SIG-M5 treated with dmso at 0.1 percent for 504 hours (cell line): ENCODE measurements at regions not wholly inside any gene's neighbourhood (a gene's known extent, or its start where the extent isn't known, plus 50 kb on each side); places are given as distances from the start of the nearest gene placed in this dataset.
"Not testable (repeated sequence)": the region's sequence is repeated elsewhere in the genome, so short reads cannot be mapped to it uniquely, and the experiment has no call there.

Source experiments
- DNase-seq: peaks from one replicate; lab custom pipeline; 2025; ENCODE audit not compliant: unreplicated experiment; lab: John Stamatoyannopoulos, UW

DNA sequence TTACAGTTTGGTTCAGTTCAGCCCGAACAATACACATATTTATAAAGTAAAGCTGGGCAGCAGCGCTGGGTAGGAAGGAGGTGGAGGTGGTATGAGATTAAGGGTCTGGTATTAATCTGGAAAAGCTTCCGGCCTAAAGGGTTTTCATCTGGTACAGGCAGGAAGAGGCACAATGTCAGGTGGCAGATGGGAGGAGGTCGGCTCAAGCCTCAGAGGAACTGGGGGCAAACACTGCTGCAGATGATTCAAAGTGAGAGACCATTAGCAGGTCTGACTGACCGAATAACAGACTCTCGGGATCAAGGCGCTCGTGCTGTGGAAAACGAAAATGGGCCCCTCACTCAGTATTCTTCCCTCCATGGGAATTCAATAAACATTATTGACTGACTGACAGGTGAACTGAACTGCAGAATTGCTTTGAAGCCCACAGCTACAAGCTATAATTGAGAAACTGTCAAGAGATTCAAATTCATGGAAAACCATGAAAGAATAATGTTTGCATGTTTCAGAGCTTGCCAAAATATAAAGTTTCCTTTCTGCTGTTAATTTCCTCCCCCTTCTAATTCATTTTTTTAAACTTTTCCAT, 75.3 kb downstream of the TMEM167A start:
- DNase-seq, result no peak

DNA sequence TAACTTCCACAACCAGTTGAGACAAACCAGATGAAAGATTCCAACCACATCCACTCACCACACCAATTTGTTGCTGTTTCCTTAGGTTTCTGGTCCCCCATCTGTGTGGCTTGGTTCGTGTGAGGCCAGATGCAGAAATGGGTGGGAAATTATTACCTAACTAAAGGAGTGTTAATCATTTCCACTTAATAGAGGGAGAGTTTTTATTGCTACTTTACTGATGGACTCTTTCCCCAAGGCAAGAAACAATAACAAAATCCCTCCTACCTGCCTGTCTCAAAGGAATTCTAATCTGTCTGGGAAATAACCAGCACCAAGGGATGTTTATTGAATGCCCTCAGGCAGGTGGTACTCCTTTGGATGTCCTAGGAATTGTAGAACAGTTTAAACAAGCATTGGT, 76.3 kb downstream of the TMEM167A start:
- no peak for DNase-seq

- no peak for DNase-seq
Observed at GRCh38 chr5:83000428-83000827, 76.8 kb downstream of the TMEM167A start.

- no peak for DNase-seq
Observed at GRCh38 chr5:82993416-82993815, 83.8 kb downstream of the TMEM167A start.

- no peak for DNase-seq
Observed at GRCh38 chr5:82992646-82993045, 84.5 kb downstream of the TMEM167A start.

DNA sequence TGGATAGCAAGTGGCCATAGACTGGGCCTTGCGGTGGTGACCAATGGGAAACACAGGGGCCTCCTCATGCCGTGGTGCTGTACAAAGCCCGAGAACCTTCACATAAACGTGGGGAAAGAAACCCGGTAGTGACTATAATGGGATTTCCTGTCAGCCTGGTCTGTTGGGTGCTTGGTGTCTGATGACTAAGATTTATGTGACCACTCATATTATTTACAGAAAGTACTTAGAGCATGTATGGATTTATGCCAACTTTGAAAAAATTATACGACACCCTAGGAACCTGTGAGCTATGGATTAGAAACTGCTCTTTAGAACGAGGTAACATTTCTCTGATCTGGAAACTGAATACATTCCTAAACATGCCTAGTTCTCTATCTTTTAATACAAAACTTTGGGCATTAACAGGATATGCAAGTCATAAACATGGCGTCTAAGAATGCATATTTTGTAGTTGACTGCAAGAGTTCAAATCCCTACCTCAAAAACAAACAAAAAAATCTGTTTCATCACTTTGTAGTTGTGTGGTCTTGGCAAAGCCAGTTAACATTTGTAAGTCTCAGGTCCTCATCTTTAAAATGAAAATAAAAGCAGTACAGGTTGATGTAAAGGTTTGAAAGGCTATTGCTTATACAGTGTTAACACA, 85.4 kb downstream of the TMEM167A start:
- DNase-seq, result no peak

- DNase-seq, result no peak
Observed at GRCh38 chr5:82991059-82991458, 86.1 kb downstream of the TMEM167A start.

- DNase-seq, result no peak
Observed at GRCh38 chr5:82987188-82987587, 90.0 kb downstream of the TMEM167A start.

- DNase-seq, result no peak
Observed at GRCh38 chr5:82986404-82986803, 90.8 kb downstream of the TMEM167A start.

GRCh38 chr5:82985763-82986162, 91.4 kb downstream of the TMEM167A start:
- no peak for DNase-seq

DNA sequence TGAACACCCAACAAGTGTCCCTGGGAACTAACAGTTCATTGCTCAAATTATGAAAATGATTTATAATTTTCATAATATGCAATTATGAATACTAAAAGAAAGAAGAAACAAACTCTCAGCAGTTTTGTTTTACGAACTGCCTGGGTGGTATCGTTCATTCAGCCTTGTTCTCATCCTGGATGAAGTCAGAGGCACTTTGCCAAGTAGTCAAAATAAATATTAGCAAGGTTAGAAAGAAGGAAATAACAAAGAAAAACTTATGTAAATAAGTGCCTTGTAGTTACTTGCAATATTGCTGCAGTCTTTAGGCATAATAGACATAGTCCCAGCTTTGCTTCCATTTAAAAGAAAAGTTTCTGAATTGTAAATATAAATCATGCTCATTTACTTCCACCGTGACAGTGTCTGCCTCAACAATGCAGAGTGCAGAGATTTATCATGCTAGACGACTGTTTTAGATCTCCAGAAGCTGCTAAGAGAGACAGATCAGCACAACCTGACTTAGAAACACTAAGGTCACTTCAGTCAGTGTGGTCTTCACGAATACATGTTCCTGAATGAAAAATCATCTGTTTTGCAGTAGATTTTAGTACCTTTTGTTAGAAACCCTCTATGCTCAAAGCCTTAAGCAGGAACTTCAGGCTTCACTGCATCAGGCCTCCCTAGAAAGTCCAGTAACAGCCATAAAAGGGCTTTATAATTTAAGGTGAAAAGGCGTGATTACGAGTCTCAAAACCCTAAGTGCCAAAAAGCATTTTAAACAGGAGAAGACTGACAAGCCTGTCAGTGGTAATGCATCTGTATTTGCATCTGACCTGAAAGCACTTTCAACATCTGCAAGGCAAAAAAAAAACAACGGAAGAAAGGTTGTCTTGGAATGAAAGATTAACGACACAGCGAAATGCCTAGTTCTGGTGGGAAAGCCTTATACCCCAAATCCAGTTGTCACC, 92.1 kb downstream of the TMEM167A start:
- no peak for DNase-seq

DNA sequence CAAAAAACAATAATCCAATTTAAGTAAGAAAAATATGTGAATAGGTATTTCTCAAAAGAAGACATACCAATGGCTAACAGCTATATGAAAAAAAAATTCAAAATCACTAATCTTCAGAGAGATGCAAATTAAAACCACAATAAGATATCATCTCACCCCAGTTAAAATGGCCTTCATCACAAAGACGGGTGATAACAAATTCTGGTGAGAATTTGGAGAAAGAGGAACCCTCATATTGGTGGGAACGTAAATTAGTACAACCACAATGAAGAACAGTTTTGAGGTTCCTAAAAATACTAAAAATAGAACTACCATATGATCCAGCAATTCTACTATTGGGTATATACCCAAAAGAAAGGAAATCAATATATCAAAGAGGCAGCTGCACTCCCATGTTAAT, 94.3 kb downstream of the TMEM167A start:
- no peak for DNase-seq

GRCh38 chr5:82976887-82977286, 100.3 kb downstream of the TMEM167A start:
- not testable (repeated sequence) for DNase-seq

DNA sequence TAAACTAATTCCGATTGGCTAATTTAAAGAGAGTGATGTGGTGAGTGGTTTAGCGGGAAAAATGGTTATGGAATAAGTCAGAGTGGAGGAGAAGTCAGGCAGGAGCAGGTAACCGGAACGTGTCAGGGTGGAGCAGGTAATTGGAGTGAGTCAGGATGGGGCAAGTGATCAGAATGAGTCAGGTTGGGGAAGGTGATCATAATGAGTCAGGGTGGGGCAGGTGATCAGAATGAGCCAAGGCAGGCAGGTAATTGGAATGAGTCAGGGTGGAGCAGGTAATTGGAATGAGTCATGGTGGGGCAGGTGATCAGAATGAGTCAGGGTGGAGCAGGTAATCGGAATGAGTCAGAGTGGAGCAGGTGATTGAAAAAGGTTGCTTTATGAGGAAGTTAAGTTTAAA, 101.4 kb downstream of the TMEM167A start:
- no peak for DNase-seq

- no peak for DNase-seq
Observed at GRCh38 chr5:82975396-82975795, 101.8 kb downstream of the TMEM167A start.

- DNase-seq, result not testable (repeated sequence)
Observed at GRCh38 chr5:82974346-82974745, 102.8 kb downstream of the TMEM167A start.

DNA sequence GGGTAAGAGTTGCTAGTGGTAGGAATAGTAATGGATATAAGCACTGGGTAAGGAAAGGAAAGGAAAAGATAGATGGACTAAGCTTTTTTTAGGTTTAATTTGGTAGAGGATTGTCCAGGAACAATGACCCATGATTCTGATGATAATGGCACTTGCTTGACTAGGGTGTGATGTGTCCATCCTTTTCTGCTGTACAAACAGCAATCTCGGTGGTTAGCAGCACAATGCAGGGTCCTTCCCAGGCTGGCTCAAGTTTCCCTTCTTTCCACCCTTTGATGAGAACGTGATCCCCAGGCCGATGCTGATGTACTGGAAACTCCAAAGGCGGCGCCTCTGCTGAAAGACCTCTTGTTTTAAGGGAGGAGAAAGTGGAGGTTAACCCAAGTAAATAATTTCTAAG, 105.3 kb downstream of the TMEM167A start:
- DNase-seq, result no peak

DNA sequence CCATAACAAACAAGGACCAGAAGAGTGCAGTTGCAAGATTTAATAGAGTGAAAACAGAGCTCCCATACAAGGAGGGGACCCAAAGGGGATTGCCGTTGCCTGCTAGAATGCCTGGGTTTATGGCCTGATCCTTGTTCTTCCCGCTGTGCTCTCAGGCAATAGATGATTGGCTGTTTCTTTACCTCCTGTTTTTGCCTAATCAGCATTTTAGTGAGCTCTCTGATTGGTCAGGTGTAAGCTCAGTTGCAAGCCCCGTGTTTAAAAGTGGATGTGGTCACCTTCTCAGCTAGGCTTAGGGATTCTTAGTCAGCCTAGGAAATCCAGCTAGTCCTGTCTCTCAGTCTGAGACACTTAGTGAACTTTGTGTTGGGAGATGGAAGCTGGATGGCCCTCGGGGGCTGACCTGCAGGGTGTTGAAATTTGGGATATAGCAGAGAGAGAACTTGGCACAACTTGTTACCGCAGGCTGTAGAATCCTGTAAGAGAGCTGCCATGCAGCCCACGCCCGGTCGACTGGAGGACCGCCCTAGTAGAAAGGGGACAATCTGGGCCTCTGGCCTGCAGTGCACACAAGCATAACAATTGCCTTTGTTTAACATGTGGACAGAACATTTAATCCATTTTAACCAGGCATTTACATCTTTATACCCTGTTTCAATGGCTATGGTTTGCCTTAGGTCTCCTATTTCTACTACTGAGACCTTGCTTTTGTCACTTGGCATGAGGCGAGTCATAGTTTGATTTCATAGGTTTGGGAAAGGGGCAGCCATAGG, 106.0 kb downstream of the TMEM167A start:
- not testable (repeated sequence) for DNase-seq

DNA sequence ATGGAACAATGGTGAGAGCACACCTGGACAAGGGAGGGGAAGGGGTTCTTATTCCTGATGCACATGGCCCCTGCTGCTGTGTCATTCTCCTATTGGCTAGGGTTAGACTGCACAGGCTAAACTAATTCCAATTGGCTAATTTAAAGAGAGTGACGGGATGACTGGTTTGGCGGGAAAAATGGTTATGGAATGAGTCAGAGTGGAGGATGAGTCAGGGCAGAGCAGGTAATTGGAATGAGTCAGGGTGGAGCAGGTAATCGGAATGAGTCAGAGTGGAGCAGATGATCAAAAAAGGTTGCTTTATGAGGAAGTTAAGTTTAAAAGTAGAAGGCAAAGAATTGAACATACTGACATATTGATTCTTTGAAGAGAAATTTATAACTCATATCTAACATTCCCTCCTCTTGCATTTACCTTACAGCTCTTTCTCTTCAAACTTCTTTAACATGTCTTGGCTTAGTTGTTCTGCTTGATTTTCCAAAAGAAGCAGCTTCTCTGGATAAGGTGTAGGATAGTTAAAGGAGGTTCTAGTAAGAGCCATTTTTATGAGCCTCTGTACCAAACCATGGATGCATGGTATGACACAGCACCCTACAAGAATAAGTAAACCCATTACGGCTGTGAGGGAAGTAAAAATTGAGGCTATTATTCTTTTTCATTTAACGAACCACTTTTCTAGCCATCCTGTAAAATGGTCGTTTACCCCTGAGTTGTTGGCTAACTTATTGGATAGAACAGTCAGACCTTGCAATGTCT, 107.8 kb downstream of the TMEM167A start:
- DNase-seq, result not testable (repeated sequence)

- no peak for DNase-seq
Observed at GRCh38 chr5:82967072-82967471, 110.1 kb downstream of the TMEM167A start.
